Adrenal gland (tissue), 5 donors: ENCODE measurements at regions not wholly inside any gene's neighbourhood (a gene's known extent, or its start where the extent isn't known, plus 50 kb on each side); places are given as distances from the start of the nearest gene placed in this dataset.
"Not testable (repeated sequence)": the region's sequence is repeated elsewhere in the genome, so short reads cannot be mapped to it uniquely, and the experiment has no call there.

ENCODE experiments used
- POLR2A ChIP-seq, 2 donors: fragments of 450-650 bp; IDR thresholded peaks; one replicate each; pipeline ENCODE4 v1.6.1; 2017; ENCODE audit warnings: antibody characterized with exemption in 2 of 2, mild to moderate bottlenecking in 2 of 2, moderate library complexity in 1 of 2
- TF ChIP-seq, protein P1 (sequence below), 6 experiments: fragments of 450-650 bp in 4 of 6; fragments of 200-600 bp in 2 of 6; sonication (generic) in 1 of 6; IDR thresholded peaks; 1 replicate in 5 of 6; 2 replicates in 1 of 6; pipeline versions ENCODE4 v1.5.1 to v1.8.0; 2016 to 2021; ENCODE audit warnings: antibody characterized with exemption in 6 of 6, mild to moderate bottlenecking in 2 of 6, moderate library complexity in 1 of 6
- donor health status: DM: no; HTN: no; CAD: no.

GRCh38 chr9:42860133-42860532 lies 676.7 kb downstream of the SPATA31A6 start:
- TF ChIP-seq, protein P1, sequence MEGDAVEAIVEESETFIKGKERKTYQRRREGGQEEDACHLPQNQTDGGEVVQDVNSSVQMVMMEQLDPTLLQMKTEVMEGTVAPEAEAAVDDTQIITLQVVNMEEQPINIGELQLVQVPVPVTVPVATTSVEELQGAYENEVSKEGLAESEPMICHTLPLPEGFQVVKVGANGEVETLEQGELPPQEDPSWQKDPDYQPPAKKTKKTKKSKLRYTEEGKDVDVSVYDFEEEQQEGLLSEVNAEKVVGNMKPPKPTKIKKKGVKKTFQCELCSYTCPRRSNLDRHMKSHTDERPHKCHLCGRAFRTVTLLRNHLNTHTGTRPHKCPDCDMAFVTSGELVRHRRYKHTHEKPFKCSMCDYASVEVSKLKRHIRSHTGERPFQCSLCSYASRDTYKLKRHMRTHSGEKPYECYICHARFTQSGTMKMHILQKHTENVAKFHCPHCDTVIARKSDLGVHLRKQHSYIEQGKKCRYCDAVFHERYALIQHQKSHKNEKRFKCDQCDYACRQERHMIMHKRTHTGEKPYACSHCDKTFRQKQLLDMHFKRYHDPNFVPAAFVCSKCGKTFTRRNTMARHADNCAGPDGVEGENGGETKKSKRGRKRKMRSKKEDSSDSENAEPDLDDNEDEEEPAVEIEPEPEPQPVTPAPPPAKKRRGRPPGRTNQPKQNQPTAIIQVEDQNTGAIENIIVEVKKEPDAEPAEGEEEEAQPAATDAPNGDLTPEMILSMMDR (IDR thresholded peaks at IDR 0.05) = not testable (repeated sequence)
- TF ChIP-seq POLR2A (IDR thresholded peaks at IDR 0.05) = not testable (repeated sequence)
